Gastroesophageal sphincter (tissue), 3 donors: ENCODE measurements at regions not wholly inside any gene's neighbourhood (a gene's known extent, or its start where the extent isn't known, plus 50 kb on each side); places are given as distances from the start of the nearest gene placed in this dataset.

Experiments
- POLR2A ChIP-seq, 2 donors: fragments of 450-650 bp; IDR thresholded peaks; one replicate each; pipeline ENCODE4 v1.6.1; 2017; ENCODE audit warnings: antibody characterized with exemption in 2 of 2, mild to moderate bottlenecking in 2 of 2, moderate library complexity in 1 of 2
- TF ChIP-seq, protein P1 (sequence below), 4 experiments: fragments of 200-600 bp in 2 of 4; fragments of 450-650 bp in 2 of 4; sonication (generic) in 1 of 4; IDR thresholded peaks; one replicate each; pipeline ENCODE4 v1.5.1; 2017 to 2019; ENCODE audit warnings: antibody characterized with exemption in 4 of 4, mild to moderate bottlenecking in 2 of 4, moderate library complexity in 2 of 4

DNA sequence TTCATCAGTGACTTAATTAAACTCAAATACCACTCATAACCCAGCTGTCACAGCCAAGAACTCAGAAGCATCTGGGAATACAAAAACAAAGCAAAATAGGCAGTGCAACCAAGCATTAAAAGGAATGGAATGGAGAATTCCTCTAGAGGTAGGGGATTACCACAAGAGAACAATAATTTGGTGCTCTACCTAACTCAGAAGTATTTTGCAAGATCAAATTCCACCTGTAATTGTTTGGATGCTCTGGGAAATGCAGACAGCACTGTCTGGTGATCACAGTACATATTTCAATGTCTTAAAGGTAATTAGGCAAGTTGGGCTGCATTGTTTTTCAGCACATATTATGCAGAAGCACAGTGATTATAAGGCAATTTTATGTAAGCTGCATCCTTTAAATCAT, 547.5 kb downstream of the TRAM1L1 start:
- no peak for TF ChIP-seq POLR2A (IDR thresholded peaks at IDR 0.05)
- TF ChIP-seq, protein P1, sequence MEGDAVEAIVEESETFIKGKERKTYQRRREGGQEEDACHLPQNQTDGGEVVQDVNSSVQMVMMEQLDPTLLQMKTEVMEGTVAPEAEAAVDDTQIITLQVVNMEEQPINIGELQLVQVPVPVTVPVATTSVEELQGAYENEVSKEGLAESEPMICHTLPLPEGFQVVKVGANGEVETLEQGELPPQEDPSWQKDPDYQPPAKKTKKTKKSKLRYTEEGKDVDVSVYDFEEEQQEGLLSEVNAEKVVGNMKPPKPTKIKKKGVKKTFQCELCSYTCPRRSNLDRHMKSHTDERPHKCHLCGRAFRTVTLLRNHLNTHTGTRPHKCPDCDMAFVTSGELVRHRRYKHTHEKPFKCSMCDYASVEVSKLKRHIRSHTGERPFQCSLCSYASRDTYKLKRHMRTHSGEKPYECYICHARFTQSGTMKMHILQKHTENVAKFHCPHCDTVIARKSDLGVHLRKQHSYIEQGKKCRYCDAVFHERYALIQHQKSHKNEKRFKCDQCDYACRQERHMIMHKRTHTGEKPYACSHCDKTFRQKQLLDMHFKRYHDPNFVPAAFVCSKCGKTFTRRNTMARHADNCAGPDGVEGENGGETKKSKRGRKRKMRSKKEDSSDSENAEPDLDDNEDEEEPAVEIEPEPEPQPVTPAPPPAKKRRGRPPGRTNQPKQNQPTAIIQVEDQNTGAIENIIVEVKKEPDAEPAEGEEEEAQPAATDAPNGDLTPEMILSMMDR (IDR thresholded peaks at IDR 0.05): no peak
